ENCODE measurements at regions not wholly inside any gene's neighbourhood (a gene's known extent, or its start where the extent isn't known, plus 50 kb on each side); places are given as distances from the start of the nearest gene placed in this dataset.

GRCh38 chr4:58522765-58523382 lies 1412.7 kb upstream of the IGFBP7 start:
- no peak overlapping the region for H3K27ac ChIP-seq
- 46 to 62% methylated on average over 2 of the region's 2 CpGs for WGBS, 2 donors
- TF ChIP-seq CTCF (IDR thresholded peaks at IDR 0.05), result no peak
- no peak for TF ChIP-seq POLR2A (IDR thresholded peaks at IDR 0.05)
- no peak for TF ChIP-seq EP300 (IDR thresholded peaks at IDR 0.05)
- H3K36me3 ChIP-seq, result no peaks in the 10 kb centered on the region
- no peaks in the 10 kb centered on the region for H3K9me3 ChIP-seq
- DNase-seq (ENCODE audit: low spot score in 2 of 2), result no peak
- H3K4me1 ChIP-seq, result no peaks in the 10 kb centered on the region
- no peak overlapping the region for H3K4me3 ChIP-seq
- H3K27me3 ChIP-seq, result no peaks in the 10 kb centered on the region

- Histone ChIP-seq H3K9me3 (no peaks in the 10 kb centered on the region), H3K36me3 (no peaks in the 10 kb centered on the region), H3K27me3 (no peaks in the 10 kb centered on the region), H3K4me3 (no peak overlapping the region), H3K27ac (no peak overlapping the region), H3K4me1 (peaks cover 0 to 4% (median 0%) of the 10 kb centered on the region in 4 donors)
- TF ChIP-seq POLR2A (IDR thresholded peaks at IDR 0.05), result no peak
- no peak for TF ChIP-seq CTCF (IDR thresholded peaks at IDR 0.05)
- no peak for TF ChIP-seq EP300 (IDR thresholded peaks at IDR 0.05)
- DNase-seq (ENCODE audit: low spot score in 2 of 2), result no peak
- 39 to 50% methylated on average over 1 of the region's 1 CpG for WGBS, 2 donors
Observed at GRCh38 chr4:58515226-58515625, 1405.0 kb upstream of the IGFBP7 start.

GRCh38 chr4:58514299-58514698 lies 1404.1 kb upstream of the IGFBP7 start:
- Histone ChIP-seq H3K36me3 (no peaks in the 10 kb centered on the region), H3K9me3 (no peaks in the 10 kb centered on the region), H3K4me1 (peaks cover 0 to 4% (median 0%) of the 10 kb centered on the region in 4 donors), H3K27me3 (no peaks in the 10 kb centered on the region), H3K4me3 (no peak overlapping the region), H3K27ac (no peak overlapping the region)
- WGBS, 2 donors, result 67 to 71% methylated on average over 1 of the region's 1 CpG
- DNase-seq (ENCODE audit: low spot score in 2 of 2), result no peak
- TF ChIP-seq CTCF (IDR thresholded peaks at IDR 0.05) (no peak), EP300 (IDR thresholded peaks at IDR 0.05) (no peak), POLR2A (IDR thresholded peaks at IDR 0.05) (no peak)

GRCh38 chr4:58510652-58511051 lies 1400.5 kb upstream of the IGFBP7 start:
- Histone ChIP-seq H3K36me3 (no peaks in the 10 kb centered on the region), H3K4me1 (peaks cover 0 to 4% (median 0%) of the 10 kb centered on the region in 4 donors), H3K27me3 (no peaks in the 10 kb centered on the region), H3K4me3 (no peak overlapping the region), H3K27ac (no peak overlapping the region), H3K9me3 (no peaks in the 10 kb centered on the region)
- DNase-seq (ENCODE audit: low spot score in 2 of 2), result no peak
- TF ChIP-seq EP300 (IDR thresholded peaks at IDR 0.05), result no peak
- no peak for TF ChIP-seq POLR2A (IDR thresholded peaks at IDR 0.05)
- WGBS, 2 donors, result 88 to 93% methylated on average over 2 of the region's 2 CpGs

GRCh38 chr4:58507079-58507478 lies 1396.9 kb upstream of the IGFBP7 start:
- no peaks in the 10 kb centered on the region for H3K27me3 ChIP-seq
- H3K9me3 ChIP-seq, result no peaks in the 10 kb centered on the region
- H3K36me3 ChIP-seq, result no peaks in the 10 kb centered on the region
- DNase-seq (ENCODE audit: low spot score in 2 of 2), result no peak
- no peak overlapping the region for H3K27ac ChIP-seq
- WGBS, 2 donors, result 74 to 87% methylated on average over 4 of the region's 4 CpGs
- H3K4me1 ChIP-seq, result peaks cover 0 to 3% (median 0%) of the 10 kb centered on the region in 4 donors
- TF ChIP-seq CTCF (IDR thresholded peaks at IDR 0.05) (no peak), EP300 (IDR thresholded peaks at IDR 0.05) (no peak), POLR2A (IDR thresholded peaks at IDR 0.05) (no peak)
- H3K4me3 ChIP-seq, result no peak overlapping the region
